Lower leg skin (tissue), 3 donors: ENCODE measurements at regions not wholly inside any gene's neighbourhood (a gene's known extent, or its start where the extent isn't known, plus 50 kb on each side); places are given as distances from the start of the nearest gene placed in this dataset.

Experiments
- CTCF ChIP-seq, 3 donors: fragments of 450-650 bp; IDR thresholded peaks; one replicate each; pipeline ENCODE4 v1.5.1; 2016; ENCODE audit warnings: antibody characterized with exemption in 3 of 3, mild to moderate bottlenecking in 3 of 3, moderate library complexity in 2 of 3
- POLR2A ChIP-seq, 2 donors: fragments of 450-650 bp; IDR thresholded peaks; one replicate each; pipeline ENCODE4 v1.6.1; 2016 to 2017; ENCODE audit warnings: antibody characterized with exemption in 2 of 2, mild to moderate bottlenecking in 1 of 2, moderate library complexity in 1 of 2

DNA sequence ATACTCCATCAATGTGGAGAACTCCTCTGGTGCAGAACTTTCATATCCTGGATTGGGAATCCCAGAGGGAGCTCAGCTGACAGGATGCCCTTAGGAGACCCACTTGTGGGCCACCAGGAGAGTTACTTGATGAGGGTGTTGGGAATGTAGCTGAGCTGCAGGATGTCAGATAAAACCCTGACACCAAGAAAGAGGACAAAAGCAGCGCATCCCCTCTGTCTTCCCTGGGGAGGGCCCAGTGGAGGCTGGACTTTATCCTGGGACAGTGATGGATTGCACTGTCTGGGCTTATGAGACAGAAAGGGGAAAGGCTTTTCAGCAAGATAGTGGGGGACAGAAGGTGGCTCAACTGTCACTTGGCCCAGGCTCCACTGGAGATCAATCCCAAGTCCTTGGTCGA lies 88.1 kb upstream of the BCAR3 start:
- no peak for TF ChIP-seq CTCF (IDR thresholded peaks at IDR 0.05)
- no peak for TF ChIP-seq POLR2A (IDR thresholded peaks at IDR 0.05)
